CD4-positive, alpha-beta T cell treated with Interleukin-6 for 4 hours (primary cell): ENCODE measurements at regions not wholly inside any gene's neighbourhood (a gene's known extent, or its start where the extent isn't known, plus 50 kb on each side); places are given as distances from the start of the nearest gene placed in this dataset.

Experiments used
- DNase-seq: peaks from one replicate; pipeline ENCODE4 v3.0.0-alpha.2; 2020; ENCODE audit warnings: mixed read lengths

DNA sequence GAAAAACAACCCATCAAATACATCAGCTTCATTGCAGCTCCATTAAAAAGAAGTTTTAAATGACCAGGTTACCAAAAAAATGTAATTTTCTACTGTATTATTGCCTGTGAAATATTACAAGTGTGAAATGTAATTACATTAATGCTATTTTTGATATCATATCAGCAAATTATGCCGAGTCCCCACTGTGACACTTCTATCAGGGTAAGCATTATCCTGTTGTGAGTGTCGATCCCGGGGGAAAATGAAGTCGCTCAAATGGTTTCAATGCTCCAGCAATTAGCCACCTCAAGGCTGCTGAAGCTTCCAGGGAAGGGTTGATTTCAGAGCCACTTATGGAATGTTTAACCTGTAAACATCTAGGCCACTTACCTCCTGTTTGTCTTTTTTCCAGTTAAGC is 70.4 kb downstream of the RCN1 start:
- no peak for DNase-seq

DNA sequence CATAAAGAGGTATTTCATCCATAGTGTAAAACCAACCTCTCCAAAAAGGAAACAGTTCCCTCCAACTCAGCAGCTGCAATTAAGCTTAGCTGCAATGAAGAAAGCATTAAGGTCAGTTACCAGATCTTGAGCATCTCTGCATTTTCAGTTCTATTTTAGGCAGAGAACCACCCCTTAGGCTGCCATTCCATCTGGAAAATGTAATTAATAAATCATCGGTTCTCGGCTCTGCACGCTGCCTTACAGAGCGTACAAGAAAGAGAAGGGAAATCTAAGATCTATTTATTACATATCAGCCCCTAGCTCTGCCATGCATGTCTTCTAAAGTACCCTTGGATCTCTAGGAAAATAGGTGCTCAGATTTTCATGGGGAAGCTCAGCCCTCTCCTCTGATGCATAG is 71.5 kb downstream of the RCN1 start:
- no peak for DNase-seq

DNA sequence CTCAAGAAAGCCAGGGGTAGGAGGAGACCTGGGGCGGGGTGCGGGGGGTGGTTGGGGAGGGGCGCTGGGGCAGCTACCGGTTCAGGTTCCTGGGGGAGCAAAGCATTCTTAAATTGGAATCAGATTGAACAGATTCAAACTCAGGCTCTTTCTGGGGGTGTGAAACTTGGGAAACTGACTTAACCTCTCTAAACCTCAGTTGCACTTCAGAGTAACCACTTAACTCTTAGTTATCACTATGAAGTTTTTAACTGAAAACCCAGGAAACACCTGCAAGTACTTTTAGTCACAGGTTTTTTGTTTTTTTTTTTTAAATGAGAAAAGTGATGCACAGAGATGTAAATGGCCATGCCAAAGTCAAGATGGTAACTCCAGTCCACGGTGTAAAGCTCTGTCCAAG is 72.0 kb downstream of the RCN1 start:
- DNase-seq: no peak

DNA sequence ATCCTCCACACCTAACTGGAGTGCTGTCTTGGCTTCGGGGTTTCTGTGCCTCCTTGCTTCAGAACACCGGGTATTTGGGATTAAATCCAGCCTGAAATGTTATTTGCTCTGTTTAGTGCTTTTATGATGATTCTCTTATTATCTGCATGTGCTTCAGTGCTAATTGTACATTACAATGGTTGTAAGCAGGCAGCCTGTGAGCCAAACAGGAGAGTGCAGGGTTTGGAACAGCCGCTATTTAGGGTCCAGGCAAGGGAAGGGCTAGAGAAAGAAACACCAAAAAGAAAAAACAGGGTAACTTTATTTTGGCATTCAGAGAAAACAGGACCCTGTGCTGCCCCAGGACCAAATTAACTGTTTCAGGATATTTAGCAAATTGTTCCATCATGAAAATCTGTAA is 72.7 kb downstream of the RCN1 start:
- DNase-seq: no peak

DNA sequence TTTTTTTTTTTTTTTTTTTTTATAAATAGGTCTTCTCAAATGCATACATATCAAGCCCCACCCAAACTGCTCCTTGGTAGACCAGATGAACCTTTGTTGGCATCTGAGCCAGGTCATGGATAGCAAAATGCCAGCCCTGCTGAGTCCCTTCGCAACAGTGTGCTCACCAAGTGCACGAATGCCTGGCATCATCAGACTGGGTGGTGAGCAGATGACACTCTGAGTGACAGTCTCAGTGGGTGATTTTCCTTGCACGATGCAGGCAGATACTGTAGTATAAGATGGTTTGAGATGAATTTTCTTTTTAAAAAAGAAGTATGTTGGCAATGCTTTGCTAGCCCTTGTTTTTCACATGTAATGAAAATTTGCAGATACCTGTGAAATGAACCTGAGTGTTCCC is 74.0 kb downstream of the RCN1 start:
- no peak for DNase-seq

DNA sequence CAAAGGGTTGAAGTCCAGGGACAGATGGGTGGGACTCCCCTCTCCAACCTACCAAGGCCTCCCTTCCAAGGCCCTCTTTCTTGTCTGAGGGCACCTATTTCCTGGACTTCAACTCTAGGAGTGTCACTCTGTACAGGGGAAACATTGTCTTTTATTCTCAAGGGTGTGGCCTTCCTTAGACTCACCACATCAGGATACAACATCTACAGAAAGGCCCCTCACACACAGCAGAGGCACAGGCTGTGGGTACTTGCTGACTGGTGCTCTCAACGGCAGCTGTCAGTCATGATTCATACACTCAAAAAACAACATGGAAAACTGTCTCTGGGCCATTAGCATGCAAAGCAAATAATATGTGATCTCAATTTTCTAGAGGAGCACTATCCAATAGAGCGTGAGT is 78.0 kb downstream of the RCN1 start:
- DNase-seq: no peak

DNA sequence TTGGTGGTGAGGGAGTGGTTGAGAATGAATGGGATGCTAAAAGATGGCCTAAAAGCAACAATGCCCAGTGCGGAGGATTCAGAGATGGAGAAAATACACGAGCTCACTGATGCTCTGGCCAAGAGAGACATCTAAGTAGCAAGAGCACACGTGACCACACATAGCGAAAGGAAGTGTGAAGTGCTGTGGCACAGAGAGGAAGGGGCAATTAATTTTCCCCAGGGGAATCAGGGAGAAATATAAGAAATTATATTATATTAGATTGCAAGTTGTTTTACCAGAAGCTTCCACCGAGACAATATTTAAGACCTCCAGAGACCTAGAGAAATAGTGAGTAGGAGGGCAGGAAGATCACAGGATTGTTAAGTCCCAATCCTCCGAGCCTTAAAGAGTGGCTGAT is 80.6 kb downstream of the RCN1 start:
- no peak for DNase-seq

DNA sequence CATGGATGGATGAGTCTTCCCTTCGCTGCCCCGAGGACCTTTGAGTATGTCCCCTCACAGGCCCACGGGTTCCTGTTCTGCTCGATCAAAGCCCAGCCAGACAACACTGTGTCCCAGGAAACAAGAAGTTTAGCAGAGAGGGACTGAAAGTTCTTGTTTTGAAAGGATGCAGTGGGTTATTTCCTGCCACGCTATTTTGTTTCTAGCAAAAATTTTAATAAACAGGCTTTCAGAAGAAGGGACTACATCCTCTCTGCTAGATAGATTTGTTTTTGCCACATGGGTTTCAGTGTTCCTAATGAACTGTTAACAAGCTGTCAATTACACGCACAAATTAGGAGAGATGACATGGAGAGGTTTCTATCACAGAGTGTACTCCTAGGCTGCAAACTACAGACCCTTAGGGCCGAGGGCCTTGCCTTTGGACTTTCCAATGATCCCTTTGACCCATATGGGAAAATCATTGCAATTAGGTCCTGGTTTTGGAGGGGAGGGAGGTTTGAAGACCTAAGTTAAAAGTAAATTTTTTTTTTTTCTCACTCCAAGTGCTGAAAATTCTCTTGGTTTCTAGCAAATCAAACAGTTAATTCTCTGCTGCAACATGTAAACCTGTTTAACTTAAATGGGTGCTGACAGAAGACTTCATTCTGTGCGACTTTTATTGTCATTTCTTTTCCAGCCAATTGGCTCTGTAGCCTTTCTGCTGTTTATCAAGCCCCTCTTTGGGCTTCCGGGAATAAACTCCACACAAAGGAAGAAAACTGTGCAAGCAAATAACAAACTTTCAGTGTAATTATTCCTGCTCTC is 81.4 kb downstream of the RCN1 start:
- no peak for DNase-seq

DNA sequence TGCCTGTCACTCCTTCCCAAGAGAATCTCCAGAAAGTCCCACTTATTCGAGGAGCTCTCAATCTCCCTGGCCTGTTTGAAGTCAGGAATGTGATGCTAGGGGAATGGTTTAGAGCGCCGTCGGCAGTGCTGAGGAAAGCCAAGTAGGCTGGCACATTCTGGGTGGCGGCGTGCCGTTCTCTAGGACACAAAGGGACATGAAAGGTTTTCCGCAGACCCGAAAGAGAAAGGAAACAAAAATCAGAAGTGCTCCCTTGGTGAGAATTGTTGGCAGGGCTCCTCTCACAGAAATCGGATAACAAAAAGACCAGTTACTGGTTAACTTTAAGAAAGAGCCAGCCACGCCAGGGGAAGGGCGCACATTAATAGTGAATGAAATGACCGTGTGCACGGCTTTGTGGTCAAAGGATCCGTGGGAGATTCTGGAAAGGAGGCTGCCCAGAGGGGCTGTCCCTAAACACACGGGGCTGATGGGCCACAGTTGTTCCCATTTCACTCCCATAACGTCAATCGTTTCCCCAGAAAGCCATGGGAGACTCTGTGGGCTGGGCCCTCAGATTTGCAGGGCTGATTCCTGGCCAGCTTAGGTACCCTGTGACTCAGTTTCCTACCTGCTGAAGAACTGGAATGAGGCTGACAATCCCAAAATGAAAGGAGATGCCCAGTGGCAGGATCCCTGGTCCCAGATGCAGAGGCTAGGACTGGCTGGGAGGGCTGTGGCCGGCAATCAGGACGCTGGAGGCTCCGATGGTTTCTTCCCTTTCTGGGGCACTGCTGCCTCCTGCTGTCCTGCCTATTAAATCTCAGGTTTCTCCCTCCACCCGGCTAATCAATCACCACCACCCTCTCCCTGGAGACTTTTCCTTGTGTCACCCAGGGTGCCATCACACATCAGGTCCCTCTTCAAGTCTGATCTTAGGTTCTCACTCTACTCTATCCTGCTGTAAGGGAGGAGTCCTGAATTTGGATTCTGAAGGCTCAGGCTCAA is 82.3 kb downstream of the RCN1 start:
- DNase-seq: peak; percentile 18

DNA sequence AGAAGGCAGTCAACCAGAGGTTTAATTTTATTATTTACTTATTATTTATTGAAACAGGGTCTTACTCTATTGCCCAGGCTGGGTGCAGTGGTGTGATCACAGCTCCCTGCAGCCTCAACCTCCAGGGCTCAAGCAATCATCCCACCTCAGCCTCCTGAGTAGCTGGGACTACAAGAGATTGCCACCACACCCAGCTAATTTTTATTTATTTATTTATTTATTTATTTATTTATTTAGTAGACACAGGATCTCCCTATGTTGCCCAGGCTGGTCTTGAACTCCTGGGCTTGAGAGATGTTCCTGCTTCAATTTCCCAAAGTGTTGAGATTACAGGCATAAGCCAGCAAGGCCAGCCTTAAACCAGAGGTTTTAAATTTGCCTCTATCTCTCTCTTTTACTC is 83.1 kb downstream of the RCN1 start:
- DNase-seq: no peak

DNA sequence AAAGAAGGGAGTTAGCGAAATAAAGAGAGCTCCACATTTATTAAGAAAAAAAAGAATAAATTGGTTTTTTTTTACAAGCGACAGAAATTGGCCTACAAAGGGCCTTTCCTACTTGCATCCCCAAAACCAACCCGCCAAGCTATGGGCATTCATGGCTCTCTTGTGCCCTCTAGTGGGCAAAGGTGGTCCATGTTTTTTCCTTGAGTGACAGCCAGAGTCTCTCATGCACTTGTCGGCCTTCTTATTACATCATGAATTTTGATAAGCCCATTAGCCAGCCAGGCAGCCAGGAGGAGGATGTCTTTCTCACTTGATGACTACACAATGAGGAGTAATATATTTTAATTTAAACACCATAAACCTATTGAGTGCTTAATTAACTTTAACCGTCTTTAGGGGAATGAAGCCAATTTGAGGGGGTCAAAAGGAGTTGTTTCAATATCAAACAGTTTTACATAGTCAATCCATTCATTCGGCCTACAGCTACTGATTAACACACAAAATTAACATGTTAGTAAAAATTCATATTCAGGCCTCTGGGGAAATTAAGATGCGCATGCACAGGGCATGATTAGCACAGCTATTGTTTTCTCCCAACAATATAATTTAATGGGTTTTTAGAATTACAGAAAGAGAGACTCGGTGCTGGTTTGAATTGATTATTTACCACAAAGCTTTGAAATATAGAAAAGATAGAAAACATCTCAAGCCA is 85.5 kb downstream of the RCN1 start:
- peak; percentile 78 for DNase-seq

DNA sequence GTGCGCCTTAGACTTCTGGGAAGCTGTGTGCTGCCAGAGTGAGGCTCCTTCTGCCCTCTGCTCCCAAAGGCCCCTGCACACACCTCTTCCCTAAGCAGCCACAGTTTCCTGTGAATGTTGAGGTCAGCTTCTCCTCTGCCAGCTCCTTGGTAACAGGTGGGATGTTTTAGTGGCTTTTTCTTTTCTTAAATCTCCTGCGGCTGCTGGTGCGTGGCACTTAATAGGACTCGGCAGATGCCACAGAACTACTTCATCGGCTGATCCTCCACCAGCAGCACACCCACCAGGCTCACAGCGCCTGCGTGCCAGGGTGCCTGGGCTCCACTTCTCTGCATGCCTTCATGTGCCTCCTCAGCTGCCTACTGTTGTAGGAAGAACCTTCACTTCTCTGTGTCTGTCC is 87.8 kb downstream of the RCN1 start:
- no peak for DNase-seq

DNA sequence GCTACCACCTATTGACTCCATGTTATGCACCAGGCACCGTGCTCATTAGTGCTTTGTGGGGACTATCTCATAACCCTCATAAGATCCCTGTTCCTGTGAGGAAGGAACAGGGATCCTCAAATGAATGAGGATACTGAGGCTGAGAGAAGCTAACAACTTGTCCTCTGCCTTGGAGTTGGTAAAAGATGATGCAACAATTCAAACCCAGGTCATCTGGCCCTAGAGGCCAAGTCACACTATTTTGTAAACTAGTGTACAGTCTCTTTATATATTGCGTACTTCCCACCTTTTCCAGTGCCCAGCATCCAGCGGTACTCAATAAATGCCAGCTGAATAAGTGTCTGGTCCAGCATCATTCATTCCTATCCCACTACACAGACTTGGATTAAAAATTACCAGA is 92.6 kb downstream of the RCN1 start:
- DNase-seq: no peak

DNA sequence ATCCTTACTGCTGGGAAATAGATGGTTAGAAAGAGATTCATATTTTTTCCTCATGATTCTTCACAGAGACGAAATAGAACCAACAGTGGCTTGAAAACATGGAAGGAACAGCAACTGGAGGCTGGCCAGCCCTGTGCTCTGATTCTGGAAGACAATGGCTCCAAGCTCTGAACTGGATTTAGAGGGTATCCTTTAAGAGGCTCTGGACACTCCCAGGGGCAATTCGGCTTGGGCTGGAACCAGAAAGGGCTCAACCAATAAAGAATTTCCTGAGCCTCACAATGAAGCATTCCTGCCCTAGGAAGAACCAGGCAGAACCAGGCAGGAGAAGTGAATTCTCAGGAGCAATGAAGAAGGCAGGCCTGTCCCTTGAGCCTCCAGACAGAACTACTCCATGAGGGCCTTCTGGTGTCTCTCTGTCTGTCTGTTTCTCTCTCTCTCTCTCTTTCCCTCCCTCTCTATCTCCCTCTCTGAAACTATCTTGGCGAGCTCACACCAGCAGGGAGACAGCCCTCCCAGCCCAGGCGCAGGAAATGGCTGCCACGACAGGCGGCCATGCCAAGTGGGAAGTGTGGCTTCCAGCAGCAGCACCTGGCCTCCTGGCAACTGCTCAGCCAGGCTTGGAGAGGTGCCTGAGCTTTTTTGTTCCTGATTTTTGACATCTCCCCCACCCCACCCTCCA is 93.3 kb downstream of the RCN1 start:
- no peak for DNase-seq

DNA sequence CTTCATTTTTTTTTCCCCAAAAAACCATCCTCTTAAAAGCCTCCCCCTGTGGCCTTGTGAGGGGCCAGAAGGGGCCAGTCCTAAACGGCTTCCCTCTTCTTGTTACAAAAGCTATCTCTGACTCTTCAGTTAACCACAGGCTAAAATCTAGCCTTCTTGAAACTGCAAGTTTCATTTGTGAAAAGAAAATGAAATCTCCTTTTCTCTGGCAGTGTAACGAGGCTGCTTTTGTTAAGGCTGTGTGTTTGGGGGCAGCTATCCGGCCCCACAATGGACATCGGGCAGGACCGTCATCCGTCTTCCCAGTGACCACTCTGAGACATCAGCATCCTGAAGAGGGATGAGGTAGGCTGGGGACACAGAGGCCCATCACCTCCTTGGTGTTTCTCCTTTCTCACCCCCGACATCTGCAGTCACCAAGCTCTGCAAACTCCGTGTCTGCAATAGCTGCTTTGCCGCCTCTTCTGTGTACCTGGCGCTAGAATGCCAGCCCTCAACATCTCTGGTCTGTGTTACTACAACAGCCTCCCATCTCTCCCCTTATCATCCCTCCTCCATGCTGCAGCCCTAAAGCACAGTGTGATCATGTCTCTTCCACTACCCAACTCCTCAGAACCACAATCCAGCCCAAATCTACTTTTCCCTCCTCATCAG is 94.0 kb downstream of the RCN1 start:
- no peak for DNase-seq

DNA sequence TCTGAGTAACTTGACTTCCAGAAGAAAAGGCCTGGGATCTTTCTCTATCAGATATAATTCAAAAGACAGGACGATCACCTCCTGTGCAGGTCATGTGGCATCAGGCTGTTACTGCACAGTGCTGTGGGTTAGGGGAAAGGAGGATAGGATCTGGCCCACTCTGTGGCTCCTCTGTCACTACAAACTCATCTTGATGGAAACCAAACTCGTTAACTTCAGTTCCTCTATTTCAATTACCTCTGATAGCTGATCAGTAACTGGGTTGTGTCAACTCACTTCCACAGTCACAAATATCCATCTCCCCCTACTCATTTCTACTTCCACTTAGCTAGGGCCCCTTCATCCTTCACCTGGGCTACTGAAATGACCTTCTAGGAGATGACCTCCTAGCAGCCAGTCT is 95.2 kb downstream of the RCN1 start:
- no peak for DNase-seq

DNA sequence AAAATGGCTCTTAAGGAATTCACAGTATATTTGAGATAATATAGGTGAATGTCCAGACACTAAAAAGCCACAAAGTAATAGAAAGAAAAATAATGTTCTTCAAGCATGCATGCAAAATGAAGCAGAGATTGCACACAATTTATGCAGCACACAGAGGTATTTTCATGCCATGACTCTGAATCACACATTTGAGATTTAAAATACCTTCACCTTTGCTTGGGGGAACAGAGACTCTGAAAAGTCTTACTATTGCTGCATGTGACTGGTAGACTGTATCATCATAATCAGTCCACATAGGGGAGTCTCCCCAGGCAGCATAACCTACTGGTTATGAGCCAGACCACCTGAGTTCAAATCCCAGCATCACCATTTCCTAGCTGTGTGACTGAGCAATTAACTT is 96.2 kb downstream of the RCN1 start:
- no peak for DNase-seq

DNA sequence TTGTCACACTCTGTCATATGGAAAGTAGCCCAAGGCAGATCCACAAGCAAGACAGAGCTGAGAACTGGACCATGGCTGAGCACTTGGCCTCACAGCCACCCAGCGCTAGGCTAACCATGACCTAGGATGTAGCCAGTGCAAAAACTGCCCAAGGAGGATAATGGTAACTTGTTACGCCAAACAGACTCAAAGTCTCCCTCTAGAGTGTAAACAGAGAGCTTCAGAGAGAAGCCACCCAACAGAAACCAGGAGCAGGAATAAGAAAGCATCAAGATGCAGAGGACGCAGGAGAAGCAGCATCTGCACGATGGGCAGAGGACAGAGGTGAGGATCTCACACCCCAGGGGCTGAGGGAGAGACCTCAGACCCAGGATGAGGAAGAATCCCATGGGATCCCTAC is 97.9 kb downstream of the RCN1 start:
- DNase-seq: no peak

DNA sequence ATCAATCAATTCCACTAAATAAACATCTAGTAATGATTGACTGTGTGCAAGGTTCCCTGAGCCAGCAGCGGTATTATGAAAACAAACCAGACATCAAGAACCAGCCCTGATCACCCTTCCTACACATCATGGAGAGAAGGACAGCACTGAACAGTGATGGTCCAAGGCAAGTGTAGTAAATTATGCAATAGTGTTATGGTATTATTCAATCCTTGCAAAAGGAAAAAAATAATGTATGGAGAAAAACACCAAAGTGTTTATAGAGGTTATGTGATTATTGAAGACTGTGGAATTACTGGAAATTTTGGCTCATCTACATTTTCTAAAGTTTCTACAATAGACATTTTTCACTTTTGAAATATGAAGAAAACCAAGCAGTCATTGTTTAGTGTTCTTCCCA is 105.3 kb downstream of the RCN1 start:
- no peak for DNase-seq

DNA sequence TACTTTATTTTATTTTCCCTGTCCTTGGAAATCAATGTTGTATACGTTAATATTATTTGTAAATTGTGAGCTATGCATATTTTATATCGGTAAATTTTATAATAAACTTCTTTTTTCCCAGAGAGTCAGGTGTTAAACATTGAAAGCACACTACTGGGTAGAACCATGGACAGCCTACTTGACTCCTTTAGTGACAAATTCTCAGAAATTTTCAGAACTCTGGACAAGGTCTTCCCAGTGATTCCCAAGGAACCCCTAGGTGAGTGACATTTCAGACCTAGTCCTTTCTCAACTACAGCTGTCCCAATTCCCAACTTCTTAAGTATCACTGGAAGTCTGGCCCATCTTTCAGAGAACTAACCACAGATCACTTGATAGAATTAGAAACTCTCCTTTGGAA is 107.2 kb downstream of the RCN1 start:
- no peak for DNase-seq

DNA sequence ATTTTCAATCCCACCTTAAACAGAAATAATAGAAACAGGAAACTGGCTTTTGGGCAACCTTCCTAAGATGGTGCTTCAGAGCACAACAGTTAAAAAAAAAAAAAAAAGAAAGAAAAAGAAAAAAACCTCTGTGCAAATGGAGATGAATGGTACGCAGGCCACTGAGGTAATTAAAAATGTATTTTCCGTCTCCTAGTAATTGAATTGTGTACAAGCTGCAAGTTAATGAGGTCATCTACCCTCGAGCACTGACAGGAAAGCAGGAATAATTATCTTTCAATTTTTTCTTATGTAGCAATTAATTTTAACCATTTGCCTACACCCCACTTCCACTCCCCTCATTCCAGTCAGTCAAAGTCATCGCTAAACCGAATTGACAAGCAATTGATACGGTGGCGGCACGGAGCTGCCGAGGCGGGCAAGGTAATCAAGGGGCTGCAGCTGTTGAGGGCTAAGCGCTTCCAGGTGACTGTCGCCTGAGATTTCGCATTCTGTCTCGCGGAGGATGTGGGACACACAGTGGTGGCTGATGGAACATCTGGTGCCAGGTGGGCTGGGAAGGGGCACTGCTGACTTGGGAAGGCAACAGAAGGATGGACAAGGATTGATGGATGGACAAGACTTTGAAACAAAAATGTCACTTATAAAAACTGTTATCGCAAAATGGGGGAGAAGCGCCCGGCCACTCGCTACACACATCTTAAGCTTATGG is 109.4 kb downstream of the RCN1 start:
- DNase-seq: no peak

DNA sequence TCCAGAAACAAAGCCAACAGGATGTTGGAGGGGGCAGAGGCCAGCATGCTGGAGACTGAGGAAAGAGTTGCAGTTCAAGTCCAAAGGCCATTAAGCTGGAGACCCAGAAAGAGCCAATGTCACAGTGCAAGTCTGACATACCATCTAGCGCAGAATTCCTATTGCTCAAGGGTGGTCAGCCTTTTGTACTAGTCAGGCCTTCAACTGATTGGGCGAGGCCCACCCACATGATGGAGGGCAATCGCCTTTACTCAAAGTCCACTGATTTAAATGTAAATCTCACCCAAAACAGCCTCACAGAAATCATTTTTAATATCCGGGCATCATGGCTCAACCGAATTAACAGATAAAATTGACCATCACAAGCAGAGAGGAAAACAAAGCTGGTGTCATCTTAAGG is 113.9 kb downstream of the RCN1 start:
- DNase-seq: no peak
